BJ (cell line): ENCODE measurements at regions not wholly inside any gene's neighbourhood (a gene's known extent, or its start where the extent isn't known, plus 50 kb on each side); places are given as distances from the start of the nearest gene placed in this dataset.
"Not testable (repeated sequence)": the region's sequence is repeated elsewhere in the genome, so short reads cannot be mapped to it uniquely, and the experiment has no call there.

Experiments used
- CTCF ChIA-PET: fragments of 350-600 bp; formaldehyde crosslinking; extraction: SDS; loops from one replicate; lab custom pipeline; 2021; ENCODE audit warnings: antibody characterized with exemption, inconsistent platforms; lab: Yijun Ruan, JAX
- POLR2A ChIA-PET: fragments of 300-600 bp; sonication (Branson Sonifier 250); formaldehyde crosslinking; extraction: SDS; loops from one replicate; lab custom pipeline; 2021; ENCODE audit warnings: antibody characterized with exemption; lab: Charles Lee
- DNase-seq: peaks from one replicate; pipeline ENCODE4 v3.0.0-alpha.2; 2011; ENCODE audit warnings: low read depth
- H3K27me3 ChIP-seq: 2 replicates; pipeline ENCODE4 v1.6.0; 2011; ENCODE audit warnings: low read length; ENCODE audit not compliant: control insufficient read depth, insufficient read depth
- H3K36me3 ChIP-seq: 2 replicates; pipeline ENCODE4 v1.5.1; 2011; ENCODE audit warnings: low read length; ENCODE audit not compliant: control insufficient read depth, insufficient read depth
- H3K4me3 ChIP-seq: 2 replicates; pipeline ENCODE4 v1.5.1; 2011; ENCODE audit warnings: low read depth, mild to moderate bottlenecking, control low read depth, low read length
- TF ChIP-seq, protein P1 (sequence below): IDR thresholded peaks from 2 replicates; pipeline ENCODE4 v1.5.1; 2011; ENCODE audit warnings: low read depth, mild to moderate bottlenecking, control low read depth, inconsistent platforms, low read length, moderate library complexity; ENCODE audit not compliant: insufficient read depth

GRCh38 chr6:9744119-9744518 lies 670.8 kb downstream of the TFAP2A start:
- TF ChIP-seq, protein P1, sequence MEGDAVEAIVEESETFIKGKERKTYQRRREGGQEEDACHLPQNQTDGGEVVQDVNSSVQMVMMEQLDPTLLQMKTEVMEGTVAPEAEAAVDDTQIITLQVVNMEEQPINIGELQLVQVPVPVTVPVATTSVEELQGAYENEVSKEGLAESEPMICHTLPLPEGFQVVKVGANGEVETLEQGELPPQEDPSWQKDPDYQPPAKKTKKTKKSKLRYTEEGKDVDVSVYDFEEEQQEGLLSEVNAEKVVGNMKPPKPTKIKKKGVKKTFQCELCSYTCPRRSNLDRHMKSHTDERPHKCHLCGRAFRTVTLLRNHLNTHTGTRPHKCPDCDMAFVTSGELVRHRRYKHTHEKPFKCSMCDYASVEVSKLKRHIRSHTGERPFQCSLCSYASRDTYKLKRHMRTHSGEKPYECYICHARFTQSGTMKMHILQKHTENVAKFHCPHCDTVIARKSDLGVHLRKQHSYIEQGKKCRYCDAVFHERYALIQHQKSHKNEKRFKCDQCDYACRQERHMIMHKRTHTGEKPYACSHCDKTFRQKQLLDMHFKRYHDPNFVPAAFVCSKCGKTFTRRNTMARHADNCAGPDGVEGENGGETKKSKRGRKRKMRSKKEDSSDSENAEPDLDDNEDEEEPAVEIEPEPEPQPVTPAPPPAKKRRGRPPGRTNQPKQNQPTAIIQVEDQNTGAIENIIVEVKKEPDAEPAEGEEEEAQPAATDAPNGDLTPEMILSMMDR: no peak
- Histone ChIP-seq H3K36me3 (no peaks in the 10 kb centered on the region), H3K27me3 (no peaks in the 10 kb centered on the region), H3K4me3 (no peak overlapping the region)
- CTCF ChIA-PET: no interaction called here
- POLR2A ChIA-PET: no interaction called here
- DNase-seq: no peak

DNA sequence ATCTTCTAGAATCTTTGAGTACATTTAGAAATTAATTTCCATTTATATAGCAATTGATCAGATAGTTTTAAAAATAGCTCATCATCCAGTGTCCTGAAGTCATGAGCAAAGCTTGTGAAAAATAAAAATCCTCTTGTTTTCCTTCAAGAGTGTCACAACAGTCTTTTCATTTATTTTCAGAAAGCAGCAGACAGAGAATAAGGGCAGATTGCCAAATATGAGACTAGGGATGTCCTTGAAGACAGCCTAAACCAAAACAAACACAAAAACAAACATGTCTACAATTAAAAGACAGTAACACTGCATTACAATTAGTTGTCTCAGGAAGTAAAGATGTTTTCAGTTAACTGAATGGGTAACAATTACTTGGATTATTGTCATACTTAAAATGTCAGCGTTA lies 682.8 kb downstream of the TFAP2A start:
- no peaks in the 10 kb centered on the region for H3K36me3 ChIP-seq
- no peak overlapping the region for H3K4me3 ChIP-seq
- DNase-seq: no peak
- ChIA-PET POLR2A (no interaction called here), CTCF (no interaction called here)
- TF ChIP-seq, protein P1: no peak
- H3K27me3 ChIP-seq: no peaks in the 10 kb centered on the region

DNA sequence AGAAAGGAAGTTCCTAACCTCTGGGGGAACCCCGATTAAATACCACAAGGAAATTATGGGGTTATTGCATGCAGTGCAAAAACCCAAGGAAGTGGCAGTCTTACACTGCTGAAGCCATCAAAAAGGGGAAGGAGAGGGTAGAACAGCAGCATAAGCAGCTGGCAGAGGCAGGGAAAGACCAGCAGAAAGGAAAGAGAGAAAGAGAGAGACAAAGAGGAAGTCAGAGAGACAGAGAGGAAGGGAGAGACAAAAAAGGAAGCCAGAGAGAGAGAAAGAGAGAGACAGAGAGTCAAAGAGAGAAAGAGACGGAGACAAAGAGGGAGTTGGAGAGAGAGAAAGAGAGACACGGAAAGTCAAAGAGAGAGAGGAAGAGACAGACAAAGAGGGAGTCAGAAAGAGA lies 689.1 kb downstream of the TFAP2A start:
- H3K27me3 ChIP-seq, H3K36me3 ChIP-seq, CTCF ChIA-PET, DNase-seq, POLR2A ChIA-PET, H3K4me3 ChIP-seq: not testable (repeated sequence)

- CTCF ChIA-PET: interaction anchor here (1.4 kb wide), 1 partner anchor 11 kb away, joined by 3 read pairs; no protein-coding TSS in a partner anchor
- no peak overlapping the region for H3K4me3 ChIP-seq
- DNase-seq: no peak
- no peaks in the 10 kb centered on the region for H3K36me3 ChIP-seq
- POLR2A ChIA-PET: interaction anchor here (0.6 kb wide), 1 partner anchor 1394 kb away, joined by 19 read pairs; no protein-coding TSS in a partner anchor
- TF ChIP-seq, protein P1: no peak
- H3K27me3 ChIP-seq: no peaks in the 10 kb centered on the region
These were observed 697.3 kb downstream of the TFAP2A start for GRCh38 chr6:9717568-9717967.

- Histone ChIP-seq H3K4me3 (no peak overlapping the region), H3K27me3 (no peaks in the 10 kb centered on the region), H3K36me3 (no peaks in the 10 kb centered on the region)
- ChIA-PET CTCF (no interaction called here), POLR2A (no interaction called here)
- TF ChIP-seq, protein P1: no peak
- DNase-seq: no peak
These were observed 703.5 kb downstream of the TFAP2A start for GRCh38 chr6:9711365-9711764.

DNA sequence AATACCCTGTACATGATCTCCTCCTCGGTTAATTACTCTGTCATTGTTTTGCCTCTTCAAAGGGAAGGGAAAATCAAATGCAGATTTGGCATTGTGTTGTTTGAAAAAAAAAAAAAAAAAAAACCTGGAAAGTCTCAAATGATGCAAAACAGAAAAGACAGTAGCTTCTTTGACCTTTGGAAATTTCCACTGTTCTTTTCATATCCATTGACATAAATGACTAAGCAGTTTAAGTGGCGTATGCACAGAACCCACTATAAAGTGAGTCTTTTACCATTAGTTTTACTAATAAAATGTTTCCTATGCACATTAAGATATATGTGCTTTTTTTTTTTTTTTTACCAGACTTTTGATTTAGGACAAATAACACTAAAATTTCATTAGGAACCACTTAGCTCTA lies 704.3 kb downstream of the TFAP2A start:
- Histone ChIP-seq H3K36me3 (no peaks in the 10 kb centered on the region), H3K27me3 (no peaks in the 10 kb centered on the region), H3K4me3 (no peak overlapping the region)
- ChIA-PET POLR2A (no interaction called here), CTCF (no interaction called here)
- no peak for DNase-seq
- TF ChIP-seq, protein P1: no peak
